ENCODE measurements at regions not wholly inside any gene's neighbourhood (a gene's known extent, or its start where the extent isn't known, plus 50 kb on each side); places are given as distances from the start of the nearest gene placed in this dataset.

DNA sequence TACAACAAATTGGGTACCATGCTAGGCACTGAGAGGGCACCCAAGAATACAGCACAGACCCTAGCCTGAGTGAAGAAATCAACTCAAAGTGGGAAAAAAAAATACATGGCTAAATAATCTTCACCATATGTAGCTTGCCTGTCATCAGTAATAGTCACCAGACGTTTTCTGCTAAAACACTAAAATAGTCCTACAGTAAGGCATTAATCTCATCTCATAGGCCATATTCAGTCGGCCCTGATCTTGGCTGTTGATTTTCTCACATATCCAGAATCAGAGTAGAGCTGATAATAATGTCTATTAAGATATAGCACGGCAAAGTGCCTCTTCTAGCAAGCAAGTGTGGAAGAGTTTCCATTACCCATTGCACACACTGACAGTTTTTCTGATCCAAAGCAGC, 322.1 kb upstream of the SLC30A5 start:
- DNase-seq (ENCODE audit: low read depth in 2 of 2, low spot score in 1 of 2): no peak

- DNase-seq (ENCODE audit: low read depth in 2 of 2, low spot score in 1 of 2): no peak
Measured at GRCh38 chr5:68776381-68776780, 317.4 kb upstream of the SLC30A5 start.

DNA sequence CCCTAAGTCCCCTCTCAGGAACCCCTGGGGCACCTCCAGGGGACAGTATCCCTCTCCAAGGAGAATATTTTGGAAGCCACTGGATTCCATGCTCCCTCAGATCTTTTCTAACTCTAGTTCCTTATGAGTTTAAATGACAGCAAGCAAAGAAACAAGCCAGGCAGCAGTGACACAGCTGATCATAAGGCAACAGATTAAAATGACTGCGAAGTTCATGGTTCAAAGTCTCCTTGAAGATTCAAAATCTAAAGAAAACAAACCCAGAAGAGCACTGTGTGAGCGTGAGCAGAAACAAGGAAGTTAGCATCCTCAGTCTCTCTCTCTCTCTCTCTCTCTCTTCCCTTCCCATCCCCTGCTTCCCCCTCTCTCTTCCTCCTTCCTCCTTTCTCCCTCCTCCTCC, 316.7 kb upstream of the SLC30A5 start:
- no peak for DNase-seq (ENCODE audit: low read depth in 2 of 2, low spot score in 1 of 2)

GRCh38 chr5:68778484-68778883, 315.3 kb upstream of the SLC30A5 start:
- no peak for DNase-seq (ENCODE audit: low read depth in 2 of 2, low spot score in 1 of 2)

- DNase-seq (ENCODE audit: low read depth in 2 of 2, low spot score in 1 of 2): no peak
Measured at GRCh38 chr5:68780299-68780955, 313.4 kb upstream of the SLC30A5 start.

- DNase-seq (ENCODE audit: low read depth in 2 of 2, low spot score in 1 of 2): no peak
Measured at GRCh38 chr5:68793074-68793473, 300.7 kb upstream of the SLC30A5 start.

- no peak for DNase-seq (ENCODE audit: low read depth in 2 of 2, low spot score in 1 of 2)
Measured at GRCh38 chr5:68793993-68794392, 299.8 kb upstream of the SLC30A5 start.

GRCh38 chr5:68795190-68795589, 298.6 kb upstream of the SLC30A5 start:
- DNase-seq (ENCODE audit: low read depth in 2 of 2, low spot score in 1 of 2): no peak

GRCh38 chr5:68798877-68799843, 294.7 kb upstream of the SLC30A5 start:
- DNase-seq (ENCODE audit: low read depth in 2 of 2, low spot score in 1 of 2): no peak

DNA sequence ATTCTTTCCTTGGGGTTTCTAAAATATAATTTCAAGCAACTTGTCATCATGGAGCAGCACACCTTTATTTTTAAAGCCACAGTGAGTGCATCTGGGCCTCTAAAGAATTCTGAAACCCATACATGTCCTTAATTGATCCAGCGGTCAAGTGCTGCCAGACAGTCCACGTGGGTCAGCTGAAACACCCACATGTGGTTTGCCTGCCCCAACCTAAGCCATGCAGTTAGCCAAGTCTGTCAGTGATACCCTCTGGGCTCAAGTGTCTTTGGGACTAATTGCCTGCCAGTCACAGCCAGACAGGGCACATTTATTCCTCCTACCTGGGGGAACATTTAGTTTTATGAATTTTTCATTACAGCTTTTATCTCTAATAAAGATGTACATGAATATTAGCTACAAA, 291.4 kb upstream of the SLC30A5 start:
- no peak for DNase-seq (ENCODE audit: low read depth in 2 of 2, low spot score in 1 of 2)

DNA sequence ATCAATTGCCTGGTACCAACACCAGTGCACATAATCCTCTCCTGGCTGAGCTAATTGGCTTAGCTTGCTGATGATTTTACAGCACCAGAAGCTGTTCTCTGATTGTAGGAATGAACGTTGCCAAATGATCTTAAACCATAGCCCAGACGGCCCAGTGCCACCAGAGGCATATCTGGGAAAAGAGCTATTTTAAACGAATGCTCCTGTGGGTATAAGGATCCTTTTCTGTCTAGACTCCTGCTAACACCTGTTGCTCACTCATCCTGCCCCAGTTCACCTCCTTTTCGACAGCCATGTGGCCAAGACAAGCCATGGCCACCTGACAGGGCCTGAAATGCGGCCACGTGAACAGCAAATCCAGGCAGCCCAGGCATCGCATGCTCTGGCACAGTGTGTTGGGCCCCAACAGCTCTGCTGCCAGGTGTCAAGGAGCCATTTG, 289.9 kb upstream of the SLC30A5 start:
- DNase-seq (ENCODE audit: low read depth in 2 of 2, low spot score in 1 of 2): no peak

- no peak for DNase-seq (ENCODE audit: low read depth in 2 of 2, low spot score in 1 of 2)
Measured at GRCh38 chr5:68804343-68804742, 289.5 kb upstream of the SLC30A5 start.

DNA sequence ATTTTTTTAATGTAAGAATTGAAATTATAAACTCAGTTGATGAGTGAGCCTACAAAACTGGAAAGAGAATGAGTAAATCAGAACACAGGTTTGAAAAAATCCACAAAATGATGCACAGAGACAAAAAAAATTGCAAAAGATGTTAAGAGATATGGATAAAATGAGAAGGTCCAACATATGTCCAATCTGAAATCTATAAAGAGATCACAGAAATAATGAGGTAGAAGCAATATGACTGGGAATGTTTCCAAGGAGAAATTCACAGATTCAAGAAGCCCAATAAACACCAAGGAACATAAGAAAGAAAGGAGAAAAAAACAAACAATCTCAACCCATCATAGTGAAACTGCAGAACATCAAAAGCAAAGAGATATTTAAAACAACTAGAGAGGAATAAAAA, 288.4 kb upstream of the SLC30A5 start:
- no peak for DNase-seq (ENCODE audit: low read depth in 2 of 2, low spot score in 1 of 2)

GRCh38 chr5:68817632-68818031, 276.2 kb upstream of the SLC30A5 start:
- DNase-seq (ENCODE audit: low read depth in 2 of 2, low spot score in 1 of 2): no peak

GRCh38 chr5:68818057-68818695, 275.6 kb upstream of the SLC30A5 start:
- DNase-seq (ENCODE audit: low read depth in 2 of 2, low spot score in 1 of 2): no peak

DNA sequence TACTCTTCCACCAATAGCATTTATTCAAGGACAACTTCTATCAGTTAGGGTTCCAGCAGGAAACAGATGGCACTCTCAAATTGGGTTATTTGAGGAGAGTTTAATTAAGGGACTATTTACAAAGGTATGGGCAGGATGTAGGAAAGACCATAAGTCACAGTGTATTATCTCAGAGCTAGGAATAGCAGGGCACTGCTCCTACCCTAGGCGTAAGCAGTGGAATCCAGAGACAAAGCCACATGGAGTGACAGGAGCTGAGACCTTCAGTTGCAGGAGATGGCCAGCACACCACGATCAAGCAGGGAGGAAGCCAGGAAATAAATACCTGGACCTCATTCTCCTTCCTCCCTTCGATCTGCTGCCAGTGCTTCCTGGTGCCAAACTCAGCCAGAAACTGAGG, 274.9 kb upstream of the SLC30A5 start:
- no peak for DNase-seq (ENCODE audit: low read depth in 2 of 2, low spot score in 1 of 2)

DNA sequence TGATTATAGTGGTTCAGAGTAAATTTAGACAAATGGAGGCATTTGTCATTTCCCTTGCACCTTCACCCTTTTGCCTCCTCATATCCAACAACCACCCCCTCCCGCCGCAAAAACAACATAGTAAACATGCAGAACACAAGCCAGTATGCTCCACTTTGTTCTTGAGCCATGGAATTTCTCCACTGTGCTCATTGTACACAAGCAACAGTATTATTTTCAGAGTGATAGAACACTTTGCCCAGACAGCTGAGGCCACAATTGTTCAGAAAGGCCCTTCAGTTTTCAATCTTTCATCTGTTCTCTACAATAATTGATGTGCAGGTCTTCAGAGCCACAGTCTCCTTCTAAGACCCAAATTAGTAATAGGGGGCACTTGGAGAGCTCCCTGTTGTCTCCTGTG, 272.8 kb upstream of the SLC30A5 start:
- no peak for DNase-seq (ENCODE audit: low read depth in 2 of 2, low spot score in 1 of 2)

DNA sequence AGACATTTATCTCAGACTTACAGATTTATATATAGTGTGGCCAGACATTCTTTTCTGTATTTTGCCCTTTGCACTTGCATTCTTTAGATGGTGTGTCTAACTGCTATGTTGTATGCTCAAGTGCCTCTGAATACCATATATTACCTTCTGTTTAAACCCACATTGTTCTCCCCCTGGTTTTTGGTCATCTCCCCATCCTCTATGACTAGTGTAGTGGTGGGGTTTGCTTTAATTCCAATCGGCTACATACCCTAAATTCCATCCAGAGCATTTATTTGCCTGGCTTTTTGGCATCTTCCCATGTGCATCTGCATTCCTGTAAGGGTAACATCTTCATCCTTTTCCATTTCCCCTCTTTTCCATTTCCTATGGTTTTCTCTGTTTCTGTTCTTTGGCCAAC, 271.0 kb upstream of the SLC30A5 start:
- no peak for DNase-seq (ENCODE audit: low read depth in 2 of 2, low spot score in 1 of 2)

GRCh38 chr5:68823301-68823700, 270.5 kb upstream of the SLC30A5 start:
- no peak for DNase-seq (ENCODE audit: low read depth in 2 of 2, low spot score in 1 of 2)

GRCh38 chr5:68830377-68830898, 263.4 kb upstream of the SLC30A5 start:
- no peak for DNase-seq (ENCODE audit: low read depth in 2 of 2, low spot score in 1 of 2)

DNA sequence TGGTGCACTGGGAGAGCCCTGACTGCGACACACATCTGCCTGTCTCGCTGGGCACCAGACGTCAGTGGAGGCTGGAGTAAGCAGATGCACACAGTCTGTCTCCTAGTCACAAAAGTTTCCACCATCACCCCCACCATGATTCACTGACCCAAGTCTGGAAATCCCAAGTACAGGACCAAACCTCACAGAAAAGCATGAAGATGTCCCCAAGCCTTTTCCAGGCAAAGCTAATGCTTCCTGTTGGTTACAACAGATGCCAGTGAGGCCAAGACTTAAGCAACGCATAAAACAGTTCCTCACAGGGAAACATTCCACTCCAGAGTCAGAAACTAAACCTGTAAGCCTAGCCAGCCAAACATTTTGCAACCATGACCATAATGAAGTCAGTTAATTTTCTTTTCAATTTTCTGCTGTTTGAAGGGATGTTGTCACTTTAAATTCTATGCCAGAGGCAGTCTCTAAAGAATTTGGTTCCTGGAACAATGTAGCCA, 259.3 kb upstream of the SLC30A5 start:
- no peak for DNase-seq (ENCODE audit: low read depth in 2 of 2, low spot score in 1 of 2)

Data from stimulated activated CD8-positive, alpha-beta memory T cell treated with anti-CD3 and anti-CD28 coated beads, Interleukin-4, amount 100 ng/mL, for 1 hour (primary cell).